H1 (cell line): ENCODE measurements at regions not wholly inside any gene's neighbourhood (a gene's known extent, or its start where the extent isn't known, plus 50 kb on each side); places are given as distances from the start of the nearest gene placed in this dataset.
A peak's percentile ranks its signal among the peaks of the same experiment; 100 is the strongest.

Source experiments
- BCL11A ChIP-seq, 2 experiments: IDR thresholded peaks; one replicate each; pipeline ENCODE4 v1.6.1; 2011; ENCODE audit warnings: low read depth in 2 of 2, low read length in 2 of 2, mild to moderate bottlenecking in 2 of 2
- CHD1 ChIP-seq: IDR thresholded peaks from 2 replicates; pipeline ENCODE4 v1.6.1; 2012; ENCODE audit warnings: low read depth, low read length, improper control_type of control experiment
- EP300 ChIP-seq, 2 experiments: IDR thresholded peaks; 1 replicate in 1 of 2; 2 replicates in 1 of 2; pipeline ENCODE4 v1.6.1; 2011 to 2012; ENCODE audit warnings: low read depth in 2 of 2, low read length in 2 of 2, mild to moderate bottlenecking in 2 of 2, borderline replicate concordance in 1 of 2, inconsistent platforms in 1 of 2, moderate library complexity in 1 of 2
- POLR2AphosphoS5 ChIP-seq: IDR thresholded peaks from 2 replicates; pipeline ENCODE4 v1.6.1; 2011; ENCODE audit warnings: low read depth, low read length
- RAD21 ChIP-seq, 2 experiments: IDR thresholded peaks in 1 of 2; conservative IDR thresholded peaks in 1 of 2; 2 replicates each; pipeline ENCODE4 v1.6.1; 2011; ENCODE audit warnings: low read depth in 2 of 2, low read length in 2 of 2, improper control_type of control experiment in 1 of 2, inconsistent platforms in 1 of 2, mild to moderate bottlenecking in 1 of 2, moderate library complexity in 1 of 2
- SIRT6 ChIP-seq: IDR thresholded peaks from one replicate; pipeline ENCODE4 v1.7.1; 2012; ENCODE audit warnings: low read length, inconsistent platforms
- SIX5 ChIP-seq: IDR thresholded peaks from 2 replicates; pipeline ENCODE4 v1.6.1; 2011; ENCODE audit warnings: mild to moderate bottlenecking, low read depth, low read length
- TF ChIP-seq, protein P1 (sequence below), 3 experiments: IDR thresholded peaks; 1 replicate in 2 of 3; 2 replicates in 1 of 3; pipeline versions ENCODE4 v1.5.1 to v1.6.1; 2011; ENCODE audit warnings: low read length in 3 of 3, mild to moderate bottlenecking in 3 of 3, inconsistent platforms in 2 of 3, low read depth in 1 of 3, moderate library complexity in 1 of 3; ENCODE audit not compliant: insufficient read depth in 1 of 3; ENCODE audit errors: control extremely low read depth in 1 of 3

DNA sequence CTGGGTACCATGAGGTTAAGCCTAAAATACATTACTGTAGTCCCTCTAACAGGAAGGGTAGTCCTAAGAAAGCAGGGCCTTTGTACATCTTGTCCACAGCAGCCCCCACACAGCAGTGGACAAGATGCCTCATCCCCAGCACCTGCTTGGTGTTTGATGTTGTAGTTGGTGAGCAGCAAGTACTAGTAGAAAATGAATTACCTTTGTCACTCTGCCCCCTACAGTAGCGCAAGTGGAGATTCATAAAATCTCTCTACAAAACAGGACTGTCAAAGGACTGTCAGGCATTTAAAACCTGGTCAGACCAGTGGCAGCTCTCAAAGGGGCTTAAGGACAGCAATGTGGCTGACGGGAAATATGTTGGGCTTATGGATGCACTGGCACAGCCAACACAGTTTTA, 122.5 kb downstream of the TMEM174 start:
- TF ChIP-seq CHD1, result no peak
- TF ChIP-seq POLR2AphosphoS5, result no peak
- TF ChIP-seq, protein P1, sequence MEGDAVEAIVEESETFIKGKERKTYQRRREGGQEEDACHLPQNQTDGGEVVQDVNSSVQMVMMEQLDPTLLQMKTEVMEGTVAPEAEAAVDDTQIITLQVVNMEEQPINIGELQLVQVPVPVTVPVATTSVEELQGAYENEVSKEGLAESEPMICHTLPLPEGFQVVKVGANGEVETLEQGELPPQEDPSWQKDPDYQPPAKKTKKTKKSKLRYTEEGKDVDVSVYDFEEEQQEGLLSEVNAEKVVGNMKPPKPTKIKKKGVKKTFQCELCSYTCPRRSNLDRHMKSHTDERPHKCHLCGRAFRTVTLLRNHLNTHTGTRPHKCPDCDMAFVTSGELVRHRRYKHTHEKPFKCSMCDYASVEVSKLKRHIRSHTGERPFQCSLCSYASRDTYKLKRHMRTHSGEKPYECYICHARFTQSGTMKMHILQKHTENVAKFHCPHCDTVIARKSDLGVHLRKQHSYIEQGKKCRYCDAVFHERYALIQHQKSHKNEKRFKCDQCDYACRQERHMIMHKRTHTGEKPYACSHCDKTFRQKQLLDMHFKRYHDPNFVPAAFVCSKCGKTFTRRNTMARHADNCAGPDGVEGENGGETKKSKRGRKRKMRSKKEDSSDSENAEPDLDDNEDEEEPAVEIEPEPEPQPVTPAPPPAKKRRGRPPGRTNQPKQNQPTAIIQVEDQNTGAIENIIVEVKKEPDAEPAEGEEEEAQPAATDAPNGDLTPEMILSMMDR (IDR thresholded peaks at IDR 0.05; ENCODE audit: control extremely low read depth in 1 of 3, insufficient read depth in 1 of 3, low read depth in 1 of 3, low read length in 3 of 3), result peak in 2 of 3 experiments; percentile 37 to 44; a peak in 3 of 4 replicates
- peak; percentile 44 to 64; a peak in 3 of 4 replicates for TF ChIP-seq RAD21 (IDR thresholded peaks at IDR 0.05 in 1 of 2, conservative IDR thresholded peaks at IDR 0.05 in 1 of 2; ENCODE audit: low read depth in 2 of 2, low read length in 2 of 2)
- TF ChIP-seq EP300 (IDR thresholded peaks at IDR 0.05; ENCODE audit: borderline replicate concordance in 1 of 2, low read depth in 2 of 2, low read length in 2 of 2), result no peak
- TF ChIP-seq BCL11A (IDR thresholded peaks at IDR 0.05; ENCODE audit: low read depth in 2 of 2, low read length in 2 of 2), result no peak
- no peak for TF ChIP-seq SIRT6
- TF ChIP-seq SIX5, result no peak
